GM12865 (cell line): ENCODE measurements at regions not wholly inside any gene's neighbourhood (a gene's known extent, or its start where the extent isn't known, plus 50 kb on each side); places are given as distances from the start of the nearest gene placed in this dataset.

Experiments
- DNase-seq: peaks from one replicate; pipeline ENCODE4 v3.0.0; 2010; ENCODE audit warnings: low read depth
- H3K4me3 ChIP-seq: 2 replicates; pipeline ENCODE4 v1.5.1; 2011; ENCODE audit warnings: mild to moderate bottlenecking, low read depth, low read length, control low read depth
- CTCF ChIP-seq: IDR thresholded peaks from 2 replicates; pipeline ENCODE4 v1.5.1; 2011; ENCODE audit warnings: low read length, control low read depth, low read depth, inconsistent platforms; ENCODE audit not compliant: insufficient read depth; ENCODE audit errors: missing control alignments

- no peak for TF ChIP-seq CTCF
- no peak overlapping the region for H3K4me3 ChIP-seq
- DNase-seq, result peak; percentile 7
Observed at GRCh38 chr5:8961219-8961618, 584.7 kb downstream of the SEMA5A start.

GRCh38 chr5:8961956-8962355 is 583.9 kb downstream of the SEMA5A start:
- TF ChIP-seq CTCF, result no peak
- H3K4me3 ChIP-seq, result no peak overlapping the region
- no peak for DNase-seq

GRCh38 chr5:8981016-8981415 is 564.9 kb downstream of the SEMA5A start:
- no peak for TF ChIP-seq CTCF

GRCh38 chr5:8981496-8981895 is 564.4 kb downstream of the SEMA5A start:
- DNase-seq, result no peak
- H3K4me3 ChIP-seq, result no peak overlapping the region
- no peak for TF ChIP-seq CTCF

More at GRCh38 chr5:8981016-8981415, 564.9 kb downstream of the SEMA5A start:
- no peak for DNase-seq
- no peak overlapping the region for H3K4me3 ChIP-seq

- no peak overlapping the region for H3K4me3 ChIP-seq
- no peak for DNase-seq
- no peak for TF ChIP-seq CTCF
Observed at GRCh38 chr5:8984386-8984785, 561.5 kb downstream of the SEMA5A start.
